ENCODE measurements at regions not wholly inside any gene's neighbourhood (a gene's known extent, or its start where the extent isn't known, plus 50 kb on each side); places are given as distances from the start of the nearest gene placed in this dataset.

GRCh38 chr14:22417914-22418313 is 171.1 kb downstream of the DAD1 start:
- BruUV-seq (replicated peaks), result no TSS peak

More at GRCh38 chr14:22417914-22418313, 171.1 kb downstream of the DAD1 start:
- Histone ChIP-seq H3K56ac (ENCODE audit: extremely low read depth, insufficient read depth, low read length) (no peak overlapping the region), H3K18ac (ENCODE audit: low read depth, low read length) (no peak overlapping the region), H3K4ac (ENCODE audit: low read depth, low read length) (no peak overlapping the region), H3K14ac (replicated peaks; ENCODE audit: low read depth, low read length) (no peak overlapping the region), H3K27me3 (ENCODE audit: control insufficient read depth, insufficient read depth, low read length) (peaks cover 65% of the 10 kb centered on the region), H3K23ac (ENCODE audit: low read depth, low read length) (no peak overlapping the region), H3K4me2 (ENCODE audit: low read depth, low read length) (no peak overlapping the region), H2BK15ac (ENCODE audit: low read depth, low read length) (no peak overlapping the region), H2AK5ac (ENCODE audit: low read depth, low read length) (no peak overlapping the region), H3K27ac (ENCODE audit: insufficient read depth, low read length) (no peak overlapping the region), H4K5ac (ENCODE audit: low read depth, low read length) (no peak overlapping the region), H3K9me1 (ENCODE audit: insufficient read depth, low read length) (no peaks in the 10 kb centered on the region), H2BK20ac (ENCODE audit: low read depth, low read length) (no peak overlapping the region), H2AK9ac (replicated peaks; ENCODE audit: low read depth, low read length, poor library complexity) (no peak overlapping the region), H3K4me3 (ENCODE audit: insufficient read depth, low read depth, low read length) (no peak overlapping the region), H2BK120ac (ENCODE audit: low read depth, low read length) (no peak overlapping the region), H2AFZ (replicated peaks; ENCODE audit: low read length, poor library complexity) (no peak overlapping the region), H3K79me1 (ENCODE audit: low read depth in 1 of 2, low read length in 2 of 2) (no peaks in the 10 kb centered on the region), H3K4me1 (ENCODE audit: control insufficient read depth, insufficient read depth, low read length) (no peaks in the 10 kb centered on the region), H3K9me3 (ENCODE audit: control insufficient read depth, insufficient read depth, low read length) (no peaks in the 10 kb centered on the region), H3K36me3 (ENCODE audit: control insufficient read depth, insufficient read depth, low read length) (no peaks in the 10 kb centered on the region), H4K20me1 (ENCODE audit: insufficient read depth, low read length) (no peaks in the 10 kb centered on the region), H2BK5ac (ENCODE audit: low read depth, low read length, poor library complexity, severe bottlenecking) (no peak overlapping the region), H4K91ac (ENCODE audit: insufficient read depth, low read depth, low read length) (no peak overlapping the region), H4K8ac (ENCODE audit: low read depth in 2 of 2, low read length in 2 of 2) (no peak overlapping the region), H3K9ac (ENCODE audit: low read depth, low read length) (no peak overlapping the region)
- ChIA-PET POLR2A (ENCODE audit: unreplicated experiment) (no interaction called here), CTCF (no interaction called here)
- no peak for DNase-seq
- in situ Hi-C loops (cut with MboI; ENCODE audit: low sequenced_read_pairs) (no loop called here), intact Hi-C loops (cut with micrococcal nuclease) (no loop called here), dilution Hi-C loops (cut with HindIII; ENCODE audit: low sequenced_read_pairs, unreplicated experiment) (no loop called here)
- TF ChIP-seq RCOR1 (IDR thresholded peaks at IDR 0.05; ENCODE audit: insufficient replicate concordance, low read length) (no peak), FOS (IDR thresholded peaks at IDR 0.05; ENCODE audit: low read depth, low read length) (no peak), USF2 (IDR thresholded peaks at IDR 0.05; ENCODE audit: low read depth, low read length) (no peak), RAD21 (IDR thresholded peaks at IDR 0.05; ENCODE audit: low read length) (no peak), RFX5 (IDR thresholded peaks at IDR 0.05; ENCODE audit: low read depth, low read length) (no peak), BHLHE40 (IDR thresholded peaks at IDR 0.05; ENCODE audit: low read depth, low read length) (no peak), POLR2A (IDR thresholded peaks at IDR 0.05; ENCODE audit: low read depth, low read length) (no peak), NFE2L2 (IDR thresholded peaks at IDR 0.05; ENCODE audit: low read depth, low read length) (no peak), CTCF (conservative IDR thresholded peaks at IDR 0.05; ENCODE audit: low read depth, low read length) (no peak)
- ATAC-seq (ENCODE audit: low read depth), result no peak
- no CpG with 5 or more reads among the region's 5 CpGs for WGBS, 2 experiments (ENCODE audit: extremely low coverage in 2 of 2, insufficient read length in 1 of 2)

All from IMR-90 (cell line).